ENCODE measurements at regions not wholly inside any gene's neighbourhood (a gene's known extent, or its start where the extent isn't known, plus 50 kb on each side); places are given as distances from the start of the nearest gene placed in this dataset.

GRCh38 chr13:99911965-99912566 is 59.5 kb downstream of the ZIC5 start:
- ATAC-seq, result no peak

- no peak for ATAC-seq
These were observed 60.2 kb downstream of the ZIC5 start for GRCh38 chr13:99911069-99911964.

- no peak for ATAC-seq
These were observed 61.5 kb downstream of the ZIC5 start for GRCh38 chr13:99909836-99910619.

- no peak for ATAC-seq
These were observed 62.3 kb downstream of the ZIC5 start for GRCh38 chr13:99909097-99909835.

- ATAC-seq, result no peak
These were observed 63.3 kb downstream of the ZIC5 start for GRCh38 chr13:99908140-99908803.

GRCh38 chr13:99907627-99908026 is 63.9 kb downstream of the ZIC5 start:
- no peak for ATAC-seq

GRCh38 chr13:99907038-99907437 is 64.5 kb downstream of the ZIC5 start:
- no peak for ATAC-seq

- ATAC-seq, result no peak
These were observed 65.8 kb downstream of the ZIC5 start for GRCh38 chr13:99905814-99906213.

- ATAC-seq, result no peak
These were observed 66.3 kb downstream of the ZIC5 start for GRCh38 chr13:99905224-99905623.

- ATAC-seq, result no peak
These were observed 68.4 kb downstream of the ZIC5 start for GRCh38 chr13:99903140-99903539.

GRCh38 chr13:99902657-99903056 is 68.9 kb downstream of the ZIC5 start:
- ATAC-seq, result no peak

- no peak for ATAC-seq
These were observed 70.6 kb downstream of the ZIC5 start for GRCh38 chr13:99900960-99901359.

- ATAC-seq, result no peak
These were observed 73.1 kb downstream of the ZIC5 start for GRCh38 chr13:99898421-99898820.

- no peak for ATAC-seq
These were observed 74.5 kb downstream of the ZIC5 start for GRCh38 chr13:99897076-99897440.

GRCh38 chr13:99896369-99897075 is 75.0 kb downstream of the ZIC5 start:
- no peak for ATAC-seq

- no peak for ATAC-seq
These were observed 75.9 kb downstream of the ZIC5 start for GRCh38 chr13:99895444-99896368.

- no peak for ATAC-seq
These were observed 76.6 kb downstream of the ZIC5 start for GRCh38 chr13:99894840-99895443.

GRCh38 chr13:99894105-99894839 is 77.3 kb downstream of the ZIC5 start:
- ATAC-seq, result no peak

- ATAC-seq, result no peak
These were observed 78.0 kb downstream of the ZIC5 start for GRCh38 chr13:99893567-99893966.

Data from esophagus mucosa (tissue), 1 donor.